Dedifferentiated amniotic fluid mesenchymal stem cell (primary cell): ENCODE measurements at regions not wholly inside any gene's neighbourhood (a gene's known extent, or its start where the extent isn't known, plus 50 kb on each side); places are given as distances from the start of the nearest gene placed in this dataset.
A peak's percentile ranks its signal among the peaks of the same experiment; 100 is the strongest.
"Not testable (repeated sequence)": the region's sequence is repeated elsewhere in the genome, so short reads cannot be mapped to it uniquely, and the experiment has no call there.

Experiments
- DNase-seq: peaks from one replicate; pipeline ENCODE4 v3.0.0-alpha.2; 2016; ENCODE audit errors: extremely low spot score

GRCh38 chr12:9336375-9337011, 128.3 kb upstream of the PZP start:
- not testable (repeated sequence) for DNase-seq

GRCh38 chr12:9335867-9336266, 127.7 kb upstream of the PZP start:
- no peak for DNase-seq

GRCh38 chr12:9334964-9335363, 126.8 kb upstream of the PZP start:
- no peak for DNase-seq

GRCh38 chr12:9334041-9334692, 126.0 kb upstream of the PZP start:
- peak; percentile 30 for DNase-seq

GRCh38 chr12:9333161-9333560, 125.0 kb upstream of the PZP start:
- no peak for DNase-seq

GRCh38 chr12:9332564-9332963, 124.4 kb upstream of the PZP start:
- no peak for DNase-seq

- DNase-seq: peak; percentile 62
These were observed 123.0 kb upstream of the PZP start for GRCh38 chr12:9331218-9331626.

GRCh38 chr12:9329019-9329418, 120.8 kb upstream of the PZP start:
- DNase-seq: no peak

GRCh38 chr12:9328065-9328464, 119.9 kb upstream of the PZP start:
- no peak for DNase-seq

- DNase-seq: no peak
These were observed 119.1 kb upstream of the PZP start for GRCh38 chr12:9327320-9327719.

GRCh38 chr12:9326849-9327248, 118.7 kb upstream of the PZP start:
- DNase-seq: not testable (repeated sequence)

GRCh38 chr12:9326085-9326484, 117.9 kb upstream of the PZP start:
- DNase-seq: no peak

- DNase-seq: no peak
These were observed 117.3 kb upstream of the PZP start for GRCh38 chr12:9325471-9325870.

GRCh38 chr12:9324782-9325181, 116.6 kb upstream of the PZP start:
- DNase-seq: no peak

- DNase-seq: no peak
These were observed 115.0 kb upstream of the PZP start for GRCh38 chr12:9323144-9323681.

GRCh38 chr12:9319842-9320173, 111.6 kb upstream of the PZP start:
- no peak for DNase-seq

- DNase-seq: no peak
These were observed 111.0 kb upstream of the PZP start for GRCh38 chr12:9319044-9319841.

GRCh38 chr12:9313479-9313878, 105.3 kb upstream of the PZP start:
- DNase-seq: not testable (repeated sequence)

GRCh38 chr12:9312406-9313392, 104.5 kb upstream of the PZP start:
- DNase-seq: not testable (repeated sequence)

GRCh38 chr12:9311454-9311853, 103.3 kb upstream of the PZP start:
- not testable (repeated sequence) for DNase-seq

GRCh38 chr12:9310645-9311044, 102.5 kb upstream of the PZP start:
- not testable (repeated sequence) for DNase-seq
